ENCODE measurements at regions not wholly inside any gene's neighbourhood (a gene's known extent, or its start where the extent isn't known, plus 50 kb on each side); places are given as distances from the start of the nearest gene placed in this dataset.

- Histone ChIP-seq H3K36me3 (no peaks in the 10 kb centered on the region), H3K27me3 (replicated peaks; ENCODE audit: insufficient read depth) (no peaks in the 10 kb centered on the region), H3K4me3 (no peak overlapping the region), H3K9me3 (no peaks in the 10 kb centered on the region), H3K27ac (no peak overlapping the region), H3K4me1 (ENCODE audit: control insufficient read depth in 1 of 2, low read depth in 2 of 2) (peaks cover 0 to under 1% of the 10 kb centered on the region in 2 donors)
- TF ChIP-seq, protein P1, sequence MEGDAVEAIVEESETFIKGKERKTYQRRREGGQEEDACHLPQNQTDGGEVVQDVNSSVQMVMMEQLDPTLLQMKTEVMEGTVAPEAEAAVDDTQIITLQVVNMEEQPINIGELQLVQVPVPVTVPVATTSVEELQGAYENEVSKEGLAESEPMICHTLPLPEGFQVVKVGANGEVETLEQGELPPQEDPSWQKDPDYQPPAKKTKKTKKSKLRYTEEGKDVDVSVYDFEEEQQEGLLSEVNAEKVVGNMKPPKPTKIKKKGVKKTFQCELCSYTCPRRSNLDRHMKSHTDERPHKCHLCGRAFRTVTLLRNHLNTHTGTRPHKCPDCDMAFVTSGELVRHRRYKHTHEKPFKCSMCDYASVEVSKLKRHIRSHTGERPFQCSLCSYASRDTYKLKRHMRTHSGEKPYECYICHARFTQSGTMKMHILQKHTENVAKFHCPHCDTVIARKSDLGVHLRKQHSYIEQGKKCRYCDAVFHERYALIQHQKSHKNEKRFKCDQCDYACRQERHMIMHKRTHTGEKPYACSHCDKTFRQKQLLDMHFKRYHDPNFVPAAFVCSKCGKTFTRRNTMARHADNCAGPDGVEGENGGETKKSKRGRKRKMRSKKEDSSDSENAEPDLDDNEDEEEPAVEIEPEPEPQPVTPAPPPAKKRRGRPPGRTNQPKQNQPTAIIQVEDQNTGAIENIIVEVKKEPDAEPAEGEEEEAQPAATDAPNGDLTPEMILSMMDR (IDR thresholded peaks at IDR 0.05): no peak
- DNase-seq (ENCODE audit: low spot score) (no peak), ATAC-seq (ENCODE audit: insufficient number of reproducible peaks, low FRiP score, low read depth) (no peak)
Observed at GRCh38 chr6:97632341-97632740, 349.3 kb upstream of the MMS22L start.

GRCh38 chr6:97639702-97640101, 356.7 kb upstream of the MMS22L start:
- Histone ChIP-seq H3K4me1 (ENCODE audit: control insufficient read depth in 1 of 2, low read depth in 2 of 2) (no peaks in the 10 kb centered on the region), H3K36me3 (no peaks in the 10 kb centered on the region), H3K9me3 (no peaks in the 10 kb centered on the region), H3K4me3 (no peak overlapping the region), H3K27me3 (replicated peaks; ENCODE audit: insufficient read depth) (no peaks in the 10 kb centered on the region), H3K27ac (no peak overlapping the region)
- ATAC-seq (ENCODE audit: insufficient number of reproducible peaks, low FRiP score, low read depth): no peak
- TF ChIP-seq, protein P1 (IDR thresholded peaks at IDR 0.05): no peak
- DNase-seq (ENCODE audit: low spot score): no peak

GRCh38 chr6:97644353-97644752, 361.3 kb upstream of the MMS22L start:
- TF ChIP-seq, protein P1 (IDR thresholded peaks at IDR 0.05): no peak

GRCh38 chr6:97645757-97646156, 362.7 kb upstream of the MMS22L start:
- Histone ChIP-seq H3K4me1 (ENCODE audit: control insufficient read depth in 1 of 2, low read depth in 2 of 2) (no peaks in the 10 kb centered on the region), H3K27me3 (replicated peaks; ENCODE audit: insufficient read depth) (no peaks in the 10 kb centered on the region), H3K36me3 (no peaks in the 10 kb centered on the region), H3K27ac (no peak overlapping the region), H3K9me3 (no peaks in the 10 kb centered on the region), H3K4me3 (no peak overlapping the region)
- TF ChIP-seq, protein P1 (IDR thresholded peaks at IDR 0.05): no peak
- ATAC-seq (ENCODE audit: insufficient number of reproducible peaks, low FRiP score, low read depth): no peak
- no peak for DNase-seq (ENCODE audit: low spot score)

More at GRCh38 chr6:97644353-97644752, 361.3 kb upstream of the MMS22L start:
- H3K27ac ChIP-seq: no peak overlapping the region
- H3K4me3 ChIP-seq: no peak overlapping the region
- DNase-seq (ENCODE audit: low spot score): no peak
- no peaks in the 10 kb centered on the region for H3K9me3 ChIP-seq
- H3K4me1 ChIP-seq (ENCODE audit: control insufficient read depth in 1 of 2, low read depth in 2 of 2): no peaks in the 10 kb centered on the region
- no peaks in the 10 kb centered on the region for H3K27me3 ChIP-seq (replicated peaks; ENCODE audit: insufficient read depth)
- H3K36me3 ChIP-seq: no peaks in the 10 kb centered on the region
- ATAC-seq (ENCODE audit: insufficient number of reproducible peaks, low FRiP score, low read depth): no peak

DNA sequence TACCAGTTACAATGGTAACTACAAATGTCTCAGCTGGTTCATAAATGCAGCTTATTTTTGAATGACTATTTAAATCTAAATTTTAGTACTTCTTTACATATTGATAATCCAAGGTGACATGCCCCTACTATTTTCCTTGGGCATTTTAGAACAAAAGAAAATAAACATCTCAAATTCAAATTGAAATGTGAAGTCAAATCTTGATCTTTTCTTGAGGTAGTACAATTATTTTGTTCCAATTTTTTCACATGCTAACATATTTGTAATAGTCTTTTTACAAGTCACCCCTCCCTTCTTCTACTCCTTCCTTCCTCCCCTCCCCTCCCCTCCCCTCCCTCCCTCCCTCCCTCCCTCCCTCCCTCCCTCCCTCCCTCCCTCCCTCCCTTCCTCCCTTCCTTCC, 370.1 kb upstream of the MMS22L start:
- TF ChIP-seq, protein P1 (IDR thresholded peaks at IDR 0.05): no peak
- Histone ChIP-seq H3K9me3 (no peaks in the 10 kb centered on the region), H3K4me1 (ENCODE audit: control insufficient read depth in 1 of 2, low read depth in 2 of 2) (no peaks in the 10 kb centered on the region), H3K36me3 (no peaks in the 10 kb centered on the region), H3K27me3 (replicated peaks; ENCODE audit: insufficient read depth) (no peaks in the 10 kb centered on the region), H3K27ac (no peak overlapping the region), H3K4me3 (no peak overlapping the region)
- ATAC-seq (ENCODE audit: insufficient number of reproducible peaks, low FRiP score, low read depth) (no peak), DNase-seq (ENCODE audit: low spot score) (no peak)
